SK-N-SH (cell line): ENCODE measurements at regions not wholly inside any gene's neighbourhood (a gene's known extent, or its start where the extent isn't known, plus 50 kb on each side); places are given as distances from the start of the nearest gene placed in this dataset.
A peak's percentile ranks its signal among the peaks of the same experiment; 100 is the strongest.

Experiments used
- CTCF ChIA-PET: fragments of 300-600, 350-600 bp; formaldehyde crosslinking; extraction: SDS; loops from one replicate; lab custom pipeline; 2021; lab: Yijun Ruan, JAX
- POLR2A ChIA-PET: fragments of 350-600 bp; sonication (Branson Sonifier 250); formaldehyde crosslinking; extraction: SDS; loops from one replicate; lab custom pipeline; 2020; ENCODE audit warnings: antibody characterized with exemption, inconsistent platforms; lab: Yijun Ruan, JAX
- DNase-seq: peaks from one replicate; pipeline ENCODE4 v3.0.0; 2012
- H2AFZ ChIP-seq: fragments of 200-600 bp; sonication (generic); 2 replicates; pipeline ENCODE4 v1.8.1; 2016; ENCODE audit warnings: antibody characterized with exemption, mild to moderate bottlenecking, low read depth
- H3F3A ChIP-seq: fragments of 200-600 bp; sonication (generic); replicated peaks from 2 replicates; pipeline ENCODE3; 2016; ENCODE audit warnings: antibody characterized with exemption, mild to moderate bottlenecking; ENCODE audit not compliant: insufficient read depth
- H3K27ac ChIP-seq, 2 experiments: fragments of 200-500 bp in 1 of 2; fragments of 200-600 bp in 1 of 2; sonication (Bioruptor generic) in 1 of 2; sonication (generic), shearing (Covaris generic) in 1 of 2; 2 replicates each; pipeline versions ENCODE4 v1.5.1 to v1.6.1; 2014 to 2016; ENCODE audit warnings: low read depth in 2 of 2, inconsistent platforms in 1 of 2, low read length in 1 of 2, mild to moderate bottlenecking in 1 of 2, mixed read lengths in 1 of 2
- H3K27me3 ChIP-seq: fragments of 200-600 bp; sonication (generic), shearing (Covaris generic); 2 replicates; pipeline ENCODE4 v1.6.1; 2016; ENCODE audit warnings: mixed run types; ENCODE audit not compliant: insufficient read depth
- H3K36me3 ChIP-seq, 2 experiments: fragments of 200-500 bp in 1 of 2; fragments of 200-600 bp in 1 of 2; sonication (Bioruptor generic) in 1 of 2; sonication (generic) in 1 of 2; replicated peaks in 1 of 2; 2 replicates each; pipeline versions ENCODE3 to v1.5.1; 2014 to 2016; ENCODE audit warnings: low read length in 1 of 2, mild to moderate bottlenecking in 1 of 2; ENCODE audit not compliant: insufficient read depth in 2 of 2, control insufficient read depth in 1 of 2
- H3K4me1 ChIP-seq, 2 experiments: fragments of 200-500 bp in 1 of 2; fragments of 200-600 bp in 1 of 2; sonication (Bioruptor generic) in 1 of 2; sonication (generic), shearing (Covaris generic) in 1 of 2; 2 replicates each; pipeline versions ENCODE4 v1.5.1 to v1.6.1; 2014 to 2016; ENCODE audit warnings: low read depth in 1 of 2, low read length in 1 of 2, mixed run types in 1 of 2; ENCODE audit not compliant: insufficient read depth in 2 of 2, control insufficient read depth in 1 of 2
- H3K4me2 ChIP-seq: fragments of 200-600 bp; sonication (generic), shearing (Covaris generic); 2 replicates; pipeline ENCODE4 v1.6.1; 2017; ENCODE audit warnings: mixed run types
- H3K4me3 ChIP-seq, 2 experiments: fragments of 200-500 bp in 1 of 2; fragments of 200-600 bp in 1 of 2; sonication (Bioruptor generic) in 1 of 2; sonication (generic), shearing (Covaris generic) in 1 of 2; 2 replicates each; pipeline versions ENCODE4 v1.5.1 to v1.8.1; 2014 to 2016; ENCODE audit warnings: low read depth in 2 of 2, inconsistent platforms in 1 of 2, low read length in 1 of 2, mild to moderate bottlenecking in 1 of 2, mixed read lengths in 1 of 2, moderate library complexity in 1 of 2
- H3K79me2 ChIP-seq: fragments of 200-600 bp; sonication (generic); 2 replicates; pipeline ENCODE4 v1.8.1; 2017; ENCODE audit warnings: mild to moderate bottlenecking; ENCODE audit not compliant: insufficient read depth
- H3K9ac ChIP-seq: fragments of 200-600 bp; sonication (generic); 2 replicates; pipeline ENCODE4 v1.6.1; 2017; ENCODE audit warnings: mixed run types
- H3K9me2 ChIP-seq: fragments of 200-600 bp; sonication (generic); 2 replicates; pipeline ENCODE4 v1.6.1; 2017; ENCODE audit warnings: mixed run types
- H3K9me3 ChIP-seq: fragments of 200-600 bp; sonication (generic); 2 replicates; pipeline ENCODE4 v1.6.1; 2017; ENCODE audit warnings: mixed run types, mild to moderate bottlenecking, moderate library complexity
- H4K20me1 ChIP-seq: fragments of 200-600 bp; sonication (generic); 2 replicates; pipeline ENCODE4 v1.6.1; 2017; ENCODE audit warnings: mild to moderate bottlenecking, mixed run types; ENCODE audit not compliant: insufficient read depth
- CHD2 ChIP-seq: fragments of 150-350 bp; IDR thresholded peaks from 2 replicates; pipeline ENCODE4 v1.6.1; 2018; ENCODE audit warnings: low read length; ENCODE audit not compliant: partially characterized antibody
- ELF1 ChIP-seq: IDR thresholded peaks from 2 replicates; pipeline ENCODE4 v1.4.0; 2012
- EZH2phosphoT487 ChIP-seq: fragments of 200-600 bp; sonication (generic); IDR thresholded peaks from 2 replicates; pipeline ENCODE4 v1.6.1; 2017; ENCODE audit warnings: low read depth, mixed run types, mild to moderate bottlenecking, antibody characterized with exemption, moderate library complexity, borderline replicate concordance
- FOSL2 ChIP-seq: IDR thresholded peaks from 2 replicates; pipeline ENCODE4 v1.4.0; 2012; ENCODE audit warnings: low read depth, mild to moderate bottlenecking, moderate library complexity, borderline replicate concordance
- FOXJ3 ChIP-seq: sonication (generic); formaldehyde crosslinking; IDR thresholded peaks from 2 replicates; pipeline ENCODE4 v1.5.1; 2020; ENCODE audit warnings: mild to moderate bottlenecking, missing genetic modification reagents
- GABPA ChIP-seq: IDR thresholded peaks from 2 replicates; pipeline ENCODE4 v1.4.0; 2012; ENCODE audit warnings: low read depth, mild to moderate bottlenecking
- GATA2 ChIP-seq: sonication (generic); formaldehyde crosslinking; IDR thresholded peaks from 2 replicates; pipeline ENCODE4 v1.5.0; 2020; ENCODE audit warnings: mild to moderate bottlenecking, missing genetic modification reagents
- JUND ChIP-seq: IDR thresholded peaks from 2 replicates; pipeline ENCODE4 v1.4.0; 2012
- MEF2A ChIP-seq: IDR thresholded peaks from 2 replicates; pipeline ENCODE4 v1.4.0; 2012; ENCODE audit warnings: low read depth, borderline replicate concordance
- MXI1 ChIP-seq: IDR thresholded peaks from 2 replicates; pipeline ENCODE4 v1.6.1; 2012; ENCODE audit warnings: mild to moderate bottlenecking, low read depth, low read length, improper control_type of control experiment
- NRF1 ChIP-seq: IDR thresholded peaks from 2 replicates; pipeline ENCODE4 v1.6.1; 2012; ENCODE audit warnings: low read depth, mild to moderate bottlenecking, low read length
- RAD21 ChIP-seq: IDR thresholded peaks from 2 replicates; pipeline ENCODE4 v1.6.1; 2012; ENCODE audit warnings: mild to moderate bottlenecking, low read length
- RCOR1 ChIP-seq: fragments of 150-350 bp; IDR thresholded peaks from 2 replicates; pipeline ENCODE4 v1.6.1; 2017; ENCODE audit warnings: antibody characterized with exemption, low read length
- RFX5 ChIP-seq: IDR thresholded peaks from 2 replicates; pipeline ENCODE4 v1.6.1; 2012; ENCODE audit warnings: mild to moderate bottlenecking, improper control_type of control experiment, low read length
- RXRA ChIP-seq: IDR thresholded peaks from 2 replicates; pipeline ENCODE4 v1.4.0; 2012; ENCODE audit warnings: low read depth, mild to moderate bottlenecking, borderline replicate concordance
- SIN3A ChIP-seq: IDR thresholded peaks from 2 replicates; pipeline ENCODE4 v1.6.1; 2012; ENCODE audit warnings: low read depth, mild to moderate bottlenecking, low read length, moderate library complexity, borderline replicate concordance
- SMC3 ChIP-seq: IDR thresholded peaks from 2 replicates; pipeline ENCODE4 v1.6.1; 2012; ENCODE audit warnings: low read depth, low read length, improper control_type of control experiment
- TEAD4 ChIP-seq: IDR thresholded peaks from 2 replicates; pipeline ENCODE4 v1.4.0; 2012; ENCODE audit warnings: mild to moderate bottlenecking, borderline replicate concordance; ENCODE audit not compliant: insufficient read depth
- WGBS: methylation state at CpG from one replicate; pipeline ENCODE4 v1.1.6; 2017; ENCODE audit warnings: low lambda C conversion rate; 5-methylcytosine and 5-hydroxymethylcytosine counted together
- TF ChIP-seq, protein P1 (sequence below): fragments of 150-350 bp; IDR thresholded peaks from 2 replicates; pipeline ENCODE4 v1.6.1; 2016; ENCODE audit warnings: mild to moderate bottlenecking, low read depth, low read length
- TF ChIP-seq, protein P2 (sequence below): IDR thresholded peaks from 2 replicates; pipeline ENCODE4 v1.6.1; 2012; ENCODE audit warnings: mild to moderate bottlenecking, low read depth, low read length, moderate library complexity
- TF ChIP-seq, protein P3 (sequence below): IDR thresholded peaks from 2 replicates; pipeline ENCODE4 v1.4.0; 2012; ENCODE audit warnings: low read depth

DNA sequence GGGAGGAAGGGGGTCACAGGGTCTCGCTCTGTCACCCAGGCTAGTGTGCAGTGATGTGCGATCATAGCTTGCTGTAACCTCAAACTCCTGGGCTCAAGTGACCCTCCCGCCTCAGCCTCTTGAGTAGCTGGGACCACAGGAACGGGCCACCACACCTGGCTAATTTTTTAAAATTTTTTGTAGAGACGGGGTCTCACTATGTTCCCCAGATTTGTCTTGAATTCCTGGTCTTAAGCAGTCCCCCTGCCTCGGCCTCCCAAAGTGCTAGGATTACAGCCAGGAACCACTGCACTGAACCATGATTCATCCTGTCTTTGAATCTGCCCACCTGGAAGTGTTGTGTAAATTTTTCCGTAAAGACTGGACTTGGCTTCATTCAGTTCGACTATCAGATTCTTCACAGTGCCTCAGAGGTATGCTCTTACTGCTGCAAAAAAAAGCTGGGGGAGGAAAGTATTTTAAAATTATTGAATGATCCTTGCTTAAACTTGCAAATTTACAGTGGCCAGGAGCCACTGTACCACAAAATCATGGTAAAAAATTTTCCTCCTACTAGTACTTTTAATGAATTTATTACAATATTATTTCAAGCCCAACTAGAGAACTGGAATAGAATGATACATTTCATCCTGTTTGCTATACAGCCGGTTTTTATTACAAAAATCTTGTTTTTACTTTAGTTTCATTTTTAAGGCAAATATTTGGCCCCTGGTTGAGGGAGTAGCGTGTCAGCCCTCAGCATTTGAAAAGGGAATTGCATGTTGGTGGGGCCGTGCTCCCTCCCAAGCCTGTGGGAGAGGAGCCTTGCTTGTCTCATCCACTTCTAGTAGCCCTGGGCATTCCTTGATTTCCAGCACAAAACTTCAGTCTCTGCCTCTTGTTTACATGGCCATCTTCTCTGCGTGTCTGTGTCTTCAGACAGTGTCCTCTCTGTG lies 202.5 kb upstream of the SGK1 start:
- peaks cover 19% of the 10 kb centered on the region for H3F3A ChIP-seq
- TF ChIP-seq, protein P1, sequence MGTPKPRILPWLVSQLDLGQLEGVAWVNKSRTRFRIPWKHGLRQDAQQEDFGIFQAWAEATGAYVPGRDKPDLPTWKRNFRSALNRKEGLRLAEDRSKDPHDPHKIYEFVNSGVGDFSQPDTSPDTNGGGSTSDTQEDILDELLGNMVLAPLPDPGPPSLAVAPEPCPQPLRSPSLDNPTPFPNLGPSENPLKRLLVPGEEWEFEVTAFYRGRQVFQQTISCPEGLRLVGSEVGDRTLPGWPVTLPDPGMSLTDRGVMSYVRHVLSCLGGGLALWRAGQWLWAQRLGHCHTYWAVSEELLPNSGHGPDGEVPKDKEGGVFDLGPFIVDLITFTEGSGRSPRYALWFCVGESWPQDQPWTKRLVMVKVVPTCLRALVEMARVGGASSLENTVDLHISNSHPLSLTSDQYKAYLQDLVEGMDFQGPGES: no peak
- TF ChIP-seq FOSL2 (no peak), SMC3 (no peak), CHD2 (no peak), SIN3A (no peak), RCOR1 (no peak), ELF1 (no peak), RFX5 (no peak), FOXJ3 (no peak), NRF1 (no peak)
- TF ChIP-seq, protein P2, sequence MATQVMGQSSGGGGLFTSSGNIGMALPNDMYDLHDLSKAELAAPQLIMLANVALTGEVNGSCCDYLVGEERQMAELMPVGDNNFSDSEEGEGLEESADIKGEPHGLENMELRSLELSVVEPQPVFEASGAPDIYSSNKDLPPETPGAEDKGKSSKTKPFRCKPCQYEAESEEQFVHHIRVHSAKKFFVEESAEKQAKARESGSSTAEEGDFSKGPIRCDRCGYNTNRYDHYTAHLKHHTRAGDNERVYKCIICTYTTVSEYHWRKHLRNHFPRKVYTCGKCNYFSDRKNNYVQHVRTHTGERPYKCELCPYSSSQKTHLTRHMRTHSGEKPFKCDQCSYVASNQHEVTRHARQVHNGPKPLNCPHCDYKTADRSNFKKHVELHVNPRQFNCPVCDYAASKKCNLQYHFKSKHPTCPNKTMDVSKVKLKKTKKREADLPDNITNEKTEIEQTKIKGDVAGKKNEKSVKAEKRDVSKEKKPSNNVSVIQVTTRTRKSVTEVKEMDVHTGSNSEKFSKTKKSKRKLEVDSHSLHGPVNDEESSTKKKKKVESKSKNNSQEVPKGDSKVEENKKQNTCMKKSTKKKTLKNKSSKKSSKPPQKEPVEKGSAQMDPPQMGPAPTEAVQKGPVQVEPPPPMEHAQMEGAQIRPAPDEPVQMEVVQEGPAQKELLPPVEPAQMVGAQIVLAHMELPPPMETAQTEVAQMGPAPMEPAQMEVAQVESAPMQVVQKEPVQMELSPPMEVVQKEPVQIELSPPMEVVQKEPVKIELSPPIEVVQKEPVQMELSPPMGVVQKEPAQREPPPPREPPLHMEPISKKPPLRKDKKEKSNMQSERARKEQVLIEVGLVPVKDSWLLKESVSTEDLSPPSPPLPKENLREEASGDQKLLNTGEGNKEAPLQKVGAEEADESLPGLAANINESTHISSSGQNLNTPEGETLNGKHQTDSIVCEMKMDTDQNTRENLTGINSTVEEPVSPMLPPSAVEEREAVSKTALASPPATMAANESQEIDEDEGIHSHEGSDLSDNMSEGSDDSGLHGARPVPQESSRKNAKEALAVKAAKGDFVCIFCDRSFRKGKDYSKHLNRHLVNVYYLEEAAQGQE: no peak
- TF ChIP-seq, all 33 proteins: peak for 0
- Histone ChIP-seq H3K4me1 (peaks cover 14 to 41% of the 10 kb centered on the region in 2 experiments; a peak in 3 of 4 replicates), H3K9ac (no peak overlapping the region), H3K4me3 (no peak overlapping the region), H2AFZ (peak overlapping the region; percentile 77), H3K9me2 (no peaks in the 10 kb centered on the region), H3K4me2 (no peak overlapping the region), H3K9me3 (no peaks in the 10 kb centered on the region), H4K20me1 (no peaks in the 10 kb centered on the region), H3K36me3 (no peaks in the 10 kb centered on the region), H3K27me3 (no peaks in the 10 kb centered on the region), H3K27ac (peak overlapping the region in 1 of 2 experiments; percentile 93; a peak in 1 of 4 replicates), H3K79me2 (no peaks in the 10 kb centered on the region)
- POLR2A ChIA-PET: no interaction called here
- 74% methylated on average over 12 of the region's 12 CpGs for WGBS
- no peak for DNase-seq
- CTCF ChIA-PET: no interaction called here

DNA sequence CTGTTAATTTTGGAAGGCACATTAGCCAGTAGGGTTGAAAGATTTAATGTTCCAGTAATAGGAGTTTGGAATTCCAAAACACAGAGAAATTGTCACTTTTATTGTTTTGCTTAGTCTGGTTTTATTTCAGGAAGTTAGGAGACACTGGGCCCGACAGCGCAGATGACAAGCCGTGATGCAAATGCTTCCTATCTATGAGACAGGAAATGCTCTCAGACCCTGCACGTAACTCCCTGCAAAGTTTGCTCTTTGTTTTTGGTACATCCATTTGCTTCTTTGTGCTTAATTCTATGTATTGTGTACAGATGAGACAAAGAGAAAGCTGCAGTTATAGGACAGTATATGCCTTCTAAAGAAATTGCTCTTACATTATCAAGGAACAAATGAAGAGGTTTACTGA lies 201.6 kb upstream of the SGK1 start:
- H3K9ac ChIP-seq: peak overlapping the region; percentile 19; the same call in 1 of the 2 replicates
- H3K27me3 ChIP-seq: no peaks in the 10 kb centered on the region
- H3F3A ChIP-seq: peaks cover 19% of the 10 kb centered on the region
- H3K9me3 ChIP-seq: no peaks in the 10 kb centered on the region
- H3K79me2 ChIP-seq: no peaks in the 10 kb centered on the region
- no peaks in the 10 kb centered on the region for H3K36me3 ChIP-seq
- H4K20me1 ChIP-seq: no peaks in the 10 kb centered on the region
- ChIA-PET POLR2A (no interaction called here), CTCF (no interaction called here)
- H3K4me1 ChIP-seq: peaks cover 14 to 41% of the 10 kb centered on the region in 2 experiments; a peak in 3 of 4 replicates
- no peaks in the 10 kb centered on the region for H3K9me2 ChIP-seq
- no peak for DNase-seq
- H2AFZ ChIP-seq: peak overlapping the region; percentile 77
- 73% methylated on average over 4 of the region's 4 CpGs for WGBS
- H3K4me2 ChIP-seq: no peak overlapping the region
- no peak overlapping the region for H3K4me3 ChIP-seq
- H3K27ac ChIP-seq: peak overlapping the region in 1 of 2 experiments; percentile 93; a peak in 2 of 4 replicates
- no peak for TF ChIP-seq NRF1
- no peak for TF ChIP-seq MXI1
- no peak for TF ChIP-seq RXRA
- TF ChIP-seq MEF2A: no peak
- no peak for TF ChIP-seq JUND
- no peak for TF ChIP-seq GABPA
- TF ChIP-seq GATA2: no peak
- TF ChIP-seq, protein P1: no peak
- TF ChIP-seq SIN3A: no peak
- TF ChIP-seq, protein P3, sequence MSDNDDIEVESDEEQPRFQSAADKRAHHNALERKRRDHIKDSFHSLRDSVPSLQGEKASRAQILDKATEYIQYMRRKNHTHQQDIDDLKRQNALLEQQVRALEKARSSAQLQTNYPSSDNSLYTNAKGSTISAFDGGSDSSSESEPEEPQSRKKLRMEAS: no peak
- no peak for TF ChIP-seq RAD21
- TF ChIP-seq EZH2phosphoT487: no peak
- TF ChIP-seq TEAD4: no peak
